NCI-H1105 (cell line): ENCODE measurements at regions not wholly inside any gene's neighbourhood (a gene's known extent, or its start where the extent isn't known, plus 50 kb on each side); places are given as distances from the start of the nearest gene placed in this dataset.
"Not testable (repeated sequence)": the region's sequence is repeated elsewhere in the genome, so short reads cannot be mapped to it uniquely, and the experiment has no call there.

ENCODE experiments used
- DNase-seq: peaks from one replicate; lab custom pipeline; 2025; lab: John Stamatoyannopoulos, UW

GRCh38 chr15:69679623-69680228, 227.1 kb downstream of the RPLP1 start:
- no peak for DNase-seq

GRCh38 chr15:69684823-69685222, 232.2 kb downstream of the RPLP1 start:
- not testable (repeated sequence) for DNase-seq

GRCh38 chr15:69685512-69686452, 233.2 kb downstream of the RPLP1 start:
- DNase-seq, result peak; percentile 98

- DNase-seq, result no peak
Measured at GRCh38 chr15:69686626-69687025, 234.0 kb downstream of the RPLP1 start.

- no peak for DNase-seq
Measured at GRCh38 chr15:69689133-69689532, 236.5 kb downstream of the RPLP1 start.

- no peak for DNase-seq
Measured at GRCh38 chr15:69691307-69692015, 238.8 kb downstream of the RPLP1 start.

- DNase-seq, result no peak
Measured at GRCh38 chr15:69692342-69692741, 239.7 kb downstream of the RPLP1 start.

- no peak for DNase-seq
Measured at GRCh38 chr15:69693059-69693458, 240.4 kb downstream of the RPLP1 start.

- no peak for DNase-seq
Measured at GRCh38 chr15:69696946-69697345, 244.3 kb downstream of the RPLP1 start.

GRCh38 chr15:69697916-69698315, 245.3 kb downstream of the RPLP1 start:
- peak; percentile 83 for DNase-seq

GRCh38 chr15:69699096-69699495, 246.5 kb downstream of the RPLP1 start:
- DNase-seq, result no peak

GRCh38 chr15:69700380-69700779, 247.8 kb downstream of the RPLP1 start:
- no peak for DNase-seq

- DNase-seq, result peak; percentile 65
Measured at GRCh38 chr15:69701198-69701597, 248.6 kb downstream of the RPLP1 start.

- DNase-seq, result no peak
Measured at GRCh38 chr15:69703532-69704187, 251.0 kb downstream of the RPLP1 start.

GRCh38 chr15:69704229-69704628, 251.6 kb downstream of the RPLP1 start:
- no peak for DNase-seq

GRCh38 chr15:69704700-69705099, 252.1 kb downstream of the RPLP1 start:
- no peak for DNase-seq

GRCh38 chr15:69706353-69707097, 253.9 kb downstream of the RPLP1 start:
- no peak for DNase-seq

- not testable (repeated sequence) for DNase-seq
Measured at GRCh38 chr15:69707241-69707640, 254.6 kb downstream of the RPLP1 start.

- not testable (repeated sequence) for DNase-seq
Measured at GRCh38 chr15:69708436-69709122, 256.0 kb downstream of the RPLP1 start.

- no peak for DNase-seq
Measured at GRCh38 chr15:69712991-69713390, 260.4 kb downstream of the RPLP1 start.
